GM12878 (cell line): ENCODE measurements at regions not wholly inside any gene's neighbourhood (a gene's known extent, or its start where the extent isn't known, plus 50 kb on each side); places are given as distances from the start of the nearest gene placed in this dataset.

ENCODE experiments used
- BHLHE40 ChIP-seq, 2 experiments: fragments of 450-650 bp in 1 of 2; IDR thresholded peaks; 2 replicates each; pipeline ENCODE4 v1.6.1; 2011 to 2017; ENCODE audit warnings: low read depth in 2 of 2, borderline replicate concordance in 1 of 2, improper control_type of control experiment in 1 of 2, low read length in 1 of 2, mild to moderate bottlenecking in 1 of 2
- BRCA1 ChIP-seq: IDR thresholded peaks from 2 replicates; pipeline ENCODE4 v1.6.1; 2011; ENCODE audit warnings: low read depth, low read length, improper control_type of control experiment
- GABPA ChIP-seq: IDR thresholded peaks from 2 replicates; pipeline ENCODE4 v1.6.1; 2014; ENCODE audit warnings: antibody characterized with exemption, low read depth, mild to moderate bottlenecking, inconsistent platforms
- HDAC2 ChIP-seq: fragments of 200-600 bp; sonication (generic); IDR thresholded peaks from 2 replicates; pipeline ENCODE4 v1.6.1; 2017
- PML ChIP-seq: IDR thresholded peaks from 2 replicates; pipeline ENCODE4 v1.6.1; 2012; ENCODE audit warnings: low read length, inconsistent platforms
- RBBP5 ChIP-seq: fragments of 200-600 bp; sonication (generic); conservative IDR thresholded peaks from 2 replicates; pipeline ENCODE4 v1.6.1; 2016
- SPI1 ChIP-seq: IDR thresholded peaks from 2 replicates; pipeline ENCODE4 v1.6.1; 2011; ENCODE audit warnings: low read depth, mild to moderate bottlenecking, low read length, moderate library complexity, borderline replicate concordance; ENCODE audit not compliant: insufficient read depth
- YY1 ChIP-seq: IDR thresholded peaks from 2 replicates; pipeline ENCODE4 v1.6.1; 2011; ENCODE audit warnings: low read depth, mild to moderate bottlenecking, low read length
- TF ChIP-seq, protein P1 (sequence below), 3 experiments: IDR thresholded peaks in 2 of 3; conservative IDR thresholded peaks in 1 of 3; 2 replicates each; pipeline ENCODE4 v1.5.1; 2011; ENCODE audit warnings: low read depth in 3 of 3, low read length in 3 of 3, mild to moderate bottlenecking in 3 of 3, control low read depth in 2 of 3, moderate library complexity in 2 of 3, inconsistent platforms in 1 of 3, mixed read lengths in 1 of 3; ENCODE audit not compliant: control insufficient read depth in 2 of 3, insufficient read depth in 1 of 3; ENCODE audit errors: extremely low read depth in 1 of 3
- TF ChIP-seq, protein P2 (sequence below): fragments of 450-650 bp; formaldehyde crosslinking; IDR thresholded peaks from 2 replicates; pipeline ENCODE4 v1.5.0; 2022; ENCODE audit warnings: mild to moderate bottlenecking, missing genetic modification characterization
- TF ChIP-seq, protein P3 (sequence below): IDR thresholded peaks from 2 replicates; pipeline ENCODE4 v1.6.1; 2012; ENCODE audit warnings: low read length, inconsistent platforms

DNA sequence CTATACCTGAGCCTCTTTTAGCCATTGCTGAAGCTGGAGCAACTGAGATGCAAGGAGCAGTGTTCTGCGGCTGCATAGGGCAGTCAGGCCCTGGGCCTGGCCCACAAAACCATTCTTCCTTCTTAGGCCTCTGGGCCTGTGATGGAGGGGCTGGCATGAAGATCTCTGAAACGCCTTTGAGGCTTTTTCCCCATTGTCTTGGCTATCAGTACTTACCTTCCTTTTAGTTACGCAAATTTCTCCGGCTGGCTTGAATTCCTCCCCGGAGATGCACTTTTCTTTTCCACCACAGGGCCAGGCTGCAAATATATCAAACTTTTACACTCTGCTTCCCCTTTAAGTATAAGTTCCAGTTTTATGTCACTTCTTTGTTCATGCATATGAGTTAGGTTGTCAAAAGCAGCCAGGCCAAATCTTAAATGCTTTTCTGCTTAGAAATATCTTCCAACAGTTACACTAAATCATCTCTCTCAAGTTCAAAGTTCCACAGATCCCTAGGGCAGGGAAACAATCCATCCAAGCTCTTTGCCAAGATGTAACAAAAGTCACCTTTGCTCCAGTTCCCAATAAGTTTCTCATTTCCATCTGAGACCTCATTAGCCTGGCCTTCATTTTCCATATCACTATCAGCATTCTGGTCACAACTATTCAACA lies 194.4 kb upstream of the PCDH7 start:
- TF ChIP-seq GABPA (no peak), RBBP5 (no peak), BHLHE40 (IDR thresholded peaks at IDR 0.05; ENCODE audit: borderline replicate concordance in 1 of 2, low read depth in 2 of 2, low read length in 1 of 2) (no peak), PML (no peak), SPI1 (no peak), HDAC2 (no peak), BRCA1 (no peak), YY1 (no peak)
- TF ChIP-seq, protein P1, sequence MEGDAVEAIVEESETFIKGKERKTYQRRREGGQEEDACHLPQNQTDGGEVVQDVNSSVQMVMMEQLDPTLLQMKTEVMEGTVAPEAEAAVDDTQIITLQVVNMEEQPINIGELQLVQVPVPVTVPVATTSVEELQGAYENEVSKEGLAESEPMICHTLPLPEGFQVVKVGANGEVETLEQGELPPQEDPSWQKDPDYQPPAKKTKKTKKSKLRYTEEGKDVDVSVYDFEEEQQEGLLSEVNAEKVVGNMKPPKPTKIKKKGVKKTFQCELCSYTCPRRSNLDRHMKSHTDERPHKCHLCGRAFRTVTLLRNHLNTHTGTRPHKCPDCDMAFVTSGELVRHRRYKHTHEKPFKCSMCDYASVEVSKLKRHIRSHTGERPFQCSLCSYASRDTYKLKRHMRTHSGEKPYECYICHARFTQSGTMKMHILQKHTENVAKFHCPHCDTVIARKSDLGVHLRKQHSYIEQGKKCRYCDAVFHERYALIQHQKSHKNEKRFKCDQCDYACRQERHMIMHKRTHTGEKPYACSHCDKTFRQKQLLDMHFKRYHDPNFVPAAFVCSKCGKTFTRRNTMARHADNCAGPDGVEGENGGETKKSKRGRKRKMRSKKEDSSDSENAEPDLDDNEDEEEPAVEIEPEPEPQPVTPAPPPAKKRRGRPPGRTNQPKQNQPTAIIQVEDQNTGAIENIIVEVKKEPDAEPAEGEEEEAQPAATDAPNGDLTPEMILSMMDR (IDR thresholded peaks at IDR 0.05 in 2 of 3, conservative IDR thresholded peaks at IDR 0.05 in 1 of 3; ENCODE audit: control insufficient read depth in 2 of 3, extremely low read depth in 1 of 3, insufficient read depth in 1 of 3, low read depth in 3 of 3, low read length in 3 of 3): no peak
- TF ChIP-seq, protein P2, sequence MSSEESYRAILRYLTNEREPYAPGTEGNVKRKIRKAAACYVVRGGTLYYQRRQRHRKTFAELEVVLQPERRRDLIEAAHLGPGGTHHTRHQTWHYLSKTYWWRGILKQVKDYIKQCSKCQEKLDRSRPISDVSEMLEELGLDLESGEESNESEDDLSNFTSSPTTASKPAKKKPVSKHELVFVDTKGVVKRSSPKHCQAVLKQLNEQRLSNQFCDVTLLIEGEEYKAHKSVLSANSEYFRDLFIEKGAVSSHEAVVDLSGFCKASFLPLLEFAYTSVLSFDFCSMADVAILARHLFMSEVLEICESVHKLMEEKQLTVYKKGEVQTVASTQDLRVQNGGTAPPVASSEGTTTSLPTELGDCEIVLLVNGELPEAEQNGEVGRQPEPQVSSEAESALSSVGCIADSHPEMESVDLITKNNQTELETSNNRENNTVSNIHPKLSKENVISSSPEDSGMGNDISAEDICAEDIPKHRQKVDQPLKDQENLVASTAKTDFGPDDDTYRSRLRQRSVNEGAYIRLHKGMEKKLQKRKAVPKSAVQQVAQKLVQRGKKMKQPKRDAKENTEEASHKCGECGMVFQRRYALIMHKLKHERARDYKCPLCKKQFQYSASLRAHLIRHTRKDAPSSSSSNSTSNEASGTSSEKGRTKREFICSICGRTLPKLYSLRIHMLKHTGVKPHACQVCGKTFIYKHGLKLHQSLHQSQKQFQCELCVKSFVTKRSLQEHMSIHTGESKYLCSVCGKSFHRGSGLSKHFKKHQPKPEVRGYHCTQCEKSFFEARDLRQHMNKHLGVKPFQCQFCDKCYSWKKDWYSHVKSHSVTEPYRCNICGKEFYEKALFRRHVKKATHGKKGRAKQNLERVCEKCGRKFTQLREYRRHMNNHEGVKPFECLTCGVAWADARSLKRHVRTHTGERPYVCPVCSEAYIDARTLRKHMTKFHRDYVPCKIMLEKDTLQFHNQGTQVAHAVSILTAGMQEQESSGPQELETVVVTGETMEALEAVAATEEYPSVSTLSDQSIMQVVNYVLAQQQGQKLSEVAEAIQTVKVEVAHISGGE: no peak
- TF ChIP-seq, protein P3, sequence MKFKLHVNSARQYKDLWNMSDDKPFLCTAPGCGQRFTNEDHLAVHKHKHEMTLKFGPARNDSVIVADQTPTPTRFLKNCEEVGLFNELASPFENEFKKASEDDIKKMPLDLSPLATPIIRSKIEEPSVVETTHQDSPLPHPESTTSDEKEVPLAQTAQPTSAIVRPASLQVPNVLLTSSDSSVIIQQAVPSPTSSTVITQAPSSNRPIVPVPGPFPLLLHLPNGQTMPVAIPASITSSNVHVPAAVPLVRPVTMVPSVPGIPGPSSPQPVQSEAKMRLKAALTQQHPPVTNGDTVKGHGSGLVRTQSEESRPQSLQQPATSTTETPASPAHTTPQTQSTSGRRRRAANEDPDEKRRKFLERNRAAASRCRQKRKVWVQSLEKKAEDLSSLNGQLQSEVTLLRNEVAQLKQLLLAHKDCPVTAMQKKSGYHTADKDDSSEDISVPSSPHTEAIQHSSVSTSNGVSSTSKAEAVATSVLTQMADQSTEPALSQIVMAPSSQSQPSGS: no peak
